ENCODE measurements at regions not wholly inside any gene's neighbourhood (a gene's known extent, or its start where the extent isn't known, plus 50 kb on each side); places are given as distances from the start of the nearest gene placed in this dataset.

DNA sequence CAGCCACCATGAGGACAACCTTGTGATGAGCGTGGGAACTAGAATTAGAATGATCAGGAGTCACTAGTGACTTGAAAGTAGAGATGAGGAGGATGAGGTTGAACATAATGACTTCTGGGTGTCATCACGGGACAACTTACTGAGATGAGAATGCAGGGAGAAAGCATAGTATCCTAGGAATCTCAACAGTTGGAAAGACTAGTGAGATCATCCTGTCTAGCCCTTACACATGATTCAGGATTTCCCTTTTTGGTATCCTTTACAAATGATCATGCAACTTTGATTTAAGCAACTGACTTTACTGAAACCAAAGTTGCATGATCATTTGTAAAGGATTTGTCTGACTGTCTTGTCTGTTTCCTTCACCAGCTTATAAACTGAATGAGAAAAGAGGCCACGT is 51.8 kb upstream of the HIF1A start:
- no peak overlapping the region for H3K27ac ChIP-seq
- TF ChIP-seq, protein P1, sequence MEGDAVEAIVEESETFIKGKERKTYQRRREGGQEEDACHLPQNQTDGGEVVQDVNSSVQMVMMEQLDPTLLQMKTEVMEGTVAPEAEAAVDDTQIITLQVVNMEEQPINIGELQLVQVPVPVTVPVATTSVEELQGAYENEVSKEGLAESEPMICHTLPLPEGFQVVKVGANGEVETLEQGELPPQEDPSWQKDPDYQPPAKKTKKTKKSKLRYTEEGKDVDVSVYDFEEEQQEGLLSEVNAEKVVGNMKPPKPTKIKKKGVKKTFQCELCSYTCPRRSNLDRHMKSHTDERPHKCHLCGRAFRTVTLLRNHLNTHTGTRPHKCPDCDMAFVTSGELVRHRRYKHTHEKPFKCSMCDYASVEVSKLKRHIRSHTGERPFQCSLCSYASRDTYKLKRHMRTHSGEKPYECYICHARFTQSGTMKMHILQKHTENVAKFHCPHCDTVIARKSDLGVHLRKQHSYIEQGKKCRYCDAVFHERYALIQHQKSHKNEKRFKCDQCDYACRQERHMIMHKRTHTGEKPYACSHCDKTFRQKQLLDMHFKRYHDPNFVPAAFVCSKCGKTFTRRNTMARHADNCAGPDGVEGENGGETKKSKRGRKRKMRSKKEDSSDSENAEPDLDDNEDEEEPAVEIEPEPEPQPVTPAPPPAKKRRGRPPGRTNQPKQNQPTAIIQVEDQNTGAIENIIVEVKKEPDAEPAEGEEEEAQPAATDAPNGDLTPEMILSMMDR (IDR thresholded peaks at IDR 0.05), result no peak
- H3K4me3 ChIP-seq, result no peak overlapping the region
- no peak for DNase-seq (ENCODE audit: low spot score)

DNA sequence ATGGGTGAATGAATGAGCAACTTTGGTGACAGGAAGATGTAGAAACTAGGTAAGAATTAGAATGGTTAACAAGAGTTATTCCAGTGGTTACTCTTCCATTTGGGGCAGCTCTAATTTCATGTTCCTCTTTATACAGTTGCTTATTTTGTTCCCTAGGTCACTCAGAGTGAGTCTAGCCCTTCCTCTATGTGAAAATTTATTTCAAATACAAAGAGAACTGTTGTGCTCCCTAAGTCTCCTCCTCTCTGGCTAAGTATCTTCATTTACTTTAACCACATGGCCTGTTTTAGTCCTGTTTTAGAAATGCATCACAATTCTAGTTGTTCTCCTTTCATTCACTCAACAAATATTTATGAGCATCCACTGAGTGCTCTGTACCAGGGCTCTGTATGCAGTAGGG is 51.1 kb upstream of the HIF1A start:
- Histone ChIP-seq H3K27ac (no peak overlapping the region), H3K4me3 (no peak overlapping the region)
- DNase-seq (ENCODE audit: low spot score), result no peak
- TF ChIP-seq, protein P1 (IDR thresholded peaks at IDR 0.05), result no peak

DNA sequence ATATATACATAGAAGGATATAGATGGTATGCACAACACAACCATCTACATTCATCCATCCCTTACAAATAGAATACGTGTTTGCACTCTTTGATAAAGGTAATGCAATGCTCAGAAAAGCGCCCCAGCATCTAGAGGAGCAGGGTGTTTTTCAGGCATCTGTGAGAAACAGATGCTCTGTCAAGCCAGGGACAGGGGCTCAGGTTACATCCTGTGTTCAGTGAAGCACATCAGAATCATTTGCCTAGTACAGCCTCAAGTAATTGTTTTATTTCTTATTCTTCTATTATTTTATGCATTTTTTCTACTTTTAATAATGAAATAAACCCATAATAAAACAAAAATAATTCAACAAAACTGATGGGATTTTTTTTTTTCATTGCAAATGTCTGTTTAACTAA is 50.5 kb upstream of the HIF1A start:
- no peak for DNase-seq (ENCODE audit: low spot score)
- Histone ChIP-seq H3K27ac (no peak overlapping the region), H3K4me3 (no peak overlapping the region)
- TF ChIP-seq, protein P1 (IDR thresholded peaks at IDR 0.05), result no peak

DNA sequence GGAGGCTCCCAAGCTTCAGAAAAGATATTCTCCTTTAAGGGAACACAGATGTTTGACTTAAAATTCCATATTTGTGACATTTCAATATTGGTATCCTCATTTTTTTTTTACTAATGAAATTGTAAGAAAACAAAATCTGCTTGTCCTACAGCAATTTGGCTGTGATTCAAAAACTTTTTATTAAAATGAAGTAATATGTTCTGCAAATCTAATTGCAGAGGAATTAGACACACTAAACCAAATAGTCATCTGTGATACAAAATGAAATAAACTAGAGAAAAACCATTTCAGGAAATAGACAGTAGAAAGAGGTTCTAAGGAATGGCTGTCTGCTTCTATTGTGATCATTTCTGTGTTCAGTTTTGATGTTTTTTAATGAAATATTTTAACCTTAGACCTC is 50.1 kb upstream of the HIF1A start:
- Histone ChIP-seq H3K27ac (no peak overlapping the region), H3K4me3 (no peak overlapping the region)
- TF ChIP-seq, protein P1 (IDR thresholded peaks at IDR 0.05), result no peak
- DNase-seq (ENCODE audit: low spot score), result no peak
